MM.1S (cell line): ENCODE measurements at regions not wholly inside any gene's neighbourhood (a gene's known extent, or its start where the extent isn't known, plus 50 kb on each side); places are given as distances from the start of the nearest gene placed in this dataset.

Source experiments
- CTCF ChIP-seq: fragments of 300-600 bp; sonication (generic); IDR thresholded peaks from 2 replicates; pipeline ENCODE4 v1.5.1; 2016; ENCODE audit warnings: antibody characterized with exemption, low read length, mixed read lengths
- EZH2 ChIP-seq: fragments of 300-600 bp; sonication (generic); optimal IDR thresholded peaks from 2 replicates; pipeline ENCODE3; 2017; ENCODE audit warnings: low read depth, mild to moderate bottlenecking, antibody characterized with exemption, low read length, mixed read lengths
- EZH2phosphoT487 ChIP-seq: fragments of 300-600 bp; sonication (generic); IDR thresholded peaks from 2 replicates; pipeline ENCODE4 v1.6.1; 2018; ENCODE audit warnings: antibody characterized with exemption, low read length

- no peak for TF ChIP-seq CTCF
- TF ChIP-seq EZH2: no peak
- TF ChIP-seq EZH2phosphoT487: no peak
Measured at GRCh38 chr7:51783241-51783640, 466.6 kb upstream of the COBL start.
